Stomach (tissue), 4 donors: ENCODE measurements at regions not wholly inside any gene's neighbourhood (a gene's known extent, or its start where the extent isn't known, plus 50 kb on each side); places are given as distances from the start of the nearest gene placed in this dataset.

Experiments used
- CTCF ChIP-seq, 7 experiments: fragments of 450-650 bp in 4 of 7; fragments of 200-600 bp in 3 of 7; sonication (generic) in 3 of 7; IDR thresholded peaks; one replicate each; pipeline ENCODE4 v1.5.1; 2016 to 2019; ENCODE audit warnings: antibody characterized with exemption in 7 of 7, control low read depth in 2 of 7, mild to moderate bottlenecking in 1 of 7
- EP300 ChIP-seq: sonication (generic); formaldehyde crosslinking; IDR thresholded peaks from one replicate; pipeline ENCODE4 v1.6.1; 2017; ENCODE audit warnings: antibody characterized with exemption
- POLR2A ChIP-seq, 4 donors: fragments of 450-650 bp; IDR thresholded peaks; one replicate each; pipeline ENCODE4 v1.6.1; 2016; ENCODE audit warnings: antibody characterized with exemption in 4 of 4, control low read depth in 2 of 4, mild to moderate bottlenecking in 1 of 4, moderate library complexity in 1 of 4
- POLR2AphosphoS5 ChIP-seq, 3 donors: sonication (generic); formaldehyde crosslinking; IDR thresholded peaks; one replicate each; pipeline ENCODE4 v1.6.1; 2016; ENCODE audit warnings: antibody characterized with exemption in 3 of 3

DNA sequence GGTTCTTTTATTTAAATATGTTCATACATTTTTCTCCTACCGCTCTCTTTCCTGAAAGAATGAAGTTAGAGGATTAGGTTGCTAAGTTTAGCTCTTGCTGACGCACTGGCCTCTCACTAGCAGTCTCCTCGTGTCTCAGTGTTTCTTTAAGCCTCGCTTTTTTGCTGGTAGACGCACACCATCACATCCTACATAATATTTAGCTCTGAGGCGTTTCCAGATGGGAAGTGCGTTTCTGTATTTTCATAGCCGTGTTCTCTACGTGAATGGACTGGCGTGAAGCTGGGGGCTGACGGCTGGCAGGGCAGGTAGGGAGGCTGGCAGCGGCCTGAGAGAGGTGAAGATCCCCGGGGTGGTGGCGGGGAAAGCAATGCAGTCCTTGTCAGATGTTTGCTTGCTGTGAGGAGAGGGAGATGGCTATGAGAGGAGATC lies 79.2 kb upstream of the SPRY4 start:
- TF ChIP-seq CTCF (IDR thresholded peaks at IDR 0.05), result no peak
- no peak for TF ChIP-seq POLR2A (IDR thresholded peaks at IDR 0.05)
- TF ChIP-seq POLR2AphosphoS5 (IDR thresholded peaks at IDR 0.05), result peak in 1 of 3 donors; percentile 63
- TF ChIP-seq EP300, result no peak
